ENCODE measurements at regions not wholly inside any gene's neighbourhood (a gene's known extent, or its start where the extent isn't known, plus 50 kb on each side); places are given as distances from the start of the nearest gene placed in this dataset.
"Not testable (repeated sequence)": the region's sequence is repeated elsewhere in the genome, so short reads cannot be mapped to it uniquely, and the experiment has no call there.

DNA sequence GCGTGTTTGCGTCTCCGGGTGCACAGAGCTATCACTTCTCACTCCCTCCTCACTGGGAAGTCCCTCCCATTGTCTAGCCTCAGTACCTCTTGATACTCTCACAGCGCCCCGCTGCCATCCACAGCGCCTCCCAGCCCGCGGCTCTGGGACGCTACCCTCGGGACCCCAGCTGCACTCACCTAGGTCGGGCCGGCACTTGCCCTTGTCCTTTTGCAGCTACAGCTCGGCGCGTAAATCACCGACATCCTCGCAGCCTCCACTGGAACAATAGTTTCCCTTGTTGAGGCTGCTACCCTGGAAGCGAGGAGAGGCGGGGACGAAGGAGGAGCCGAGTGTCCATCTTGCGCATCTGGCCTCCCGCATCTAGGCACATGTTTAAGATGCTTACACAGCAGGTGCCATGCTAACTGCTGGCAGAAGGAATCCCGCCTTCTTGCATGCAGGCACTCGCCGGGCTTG, 269.5 kb upstream of the HSFY2 start:
- no peak for ATAC-seq

DNA sequence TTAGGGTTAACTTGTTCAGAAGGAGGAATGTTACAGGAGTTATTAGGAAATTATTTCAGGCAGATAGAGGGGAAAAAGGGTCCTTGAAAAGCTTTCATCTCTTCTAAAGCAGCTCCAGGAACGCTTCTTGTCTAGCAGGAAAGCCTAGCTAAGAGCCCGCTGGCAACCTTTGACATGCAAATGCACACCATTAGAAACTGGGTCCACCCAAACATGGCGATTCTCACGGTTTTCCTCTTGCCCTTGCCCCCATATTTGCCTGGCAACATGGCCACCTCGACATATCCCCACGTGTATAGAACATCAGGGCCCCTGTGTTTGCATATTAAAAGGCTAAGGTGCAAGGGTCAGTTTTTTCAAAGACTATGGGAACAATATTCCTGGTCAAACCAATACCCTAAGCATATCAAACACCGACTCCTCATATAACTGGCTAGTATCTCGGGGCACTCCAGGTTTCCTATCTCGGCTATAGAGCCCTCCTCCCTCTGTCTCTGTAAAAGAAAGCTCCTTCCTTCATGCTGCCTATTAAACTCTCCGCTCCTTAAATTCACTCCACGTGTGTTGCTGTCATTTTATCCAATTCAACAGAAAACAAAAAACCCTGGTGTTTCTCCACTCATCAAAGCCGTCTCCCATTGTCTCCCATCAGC, 268.9 kb upstream of the HSFY2 start:
- ATAC-seq = no peak

DNA sequence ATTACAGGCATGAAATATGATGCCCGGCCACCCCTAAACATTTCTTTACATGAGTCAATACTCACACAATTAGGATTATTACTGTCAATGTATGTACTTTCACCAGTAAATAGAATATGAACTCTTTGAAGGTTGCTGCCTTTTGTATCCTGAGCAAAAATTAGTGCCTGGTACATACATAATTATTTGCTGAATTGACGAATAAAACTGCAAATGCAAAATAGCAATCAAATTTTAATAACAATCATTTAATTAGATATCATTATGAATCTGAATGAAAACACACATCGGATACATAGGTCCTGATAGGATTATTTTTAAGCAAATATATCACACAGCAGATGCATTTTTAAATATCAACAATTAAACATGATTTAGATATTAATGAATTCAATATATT, 253.1 kb upstream of the HSFY2 start:
- ATAC-seq = no peak

DNA sequence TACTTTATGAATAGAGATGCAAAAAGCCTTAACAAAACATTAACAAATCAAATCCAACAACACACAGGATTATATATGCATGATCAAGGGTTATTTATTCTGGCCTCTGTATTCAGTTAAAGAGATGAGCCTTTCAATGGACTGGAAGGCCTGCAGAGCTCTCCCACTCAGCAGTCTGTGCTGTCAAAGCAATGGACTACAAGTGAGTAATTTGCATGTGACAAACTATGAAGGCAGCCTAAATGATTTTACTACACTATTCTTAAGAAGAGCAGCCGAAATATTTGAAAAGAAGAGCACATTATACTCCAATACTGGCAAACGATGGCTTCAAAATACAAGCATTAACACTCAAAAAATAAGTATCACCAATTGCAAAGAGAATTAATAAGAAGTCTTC, 250.4 kb upstream of the HSFY2 start:
- no peak for ATAC-seq

DNA sequence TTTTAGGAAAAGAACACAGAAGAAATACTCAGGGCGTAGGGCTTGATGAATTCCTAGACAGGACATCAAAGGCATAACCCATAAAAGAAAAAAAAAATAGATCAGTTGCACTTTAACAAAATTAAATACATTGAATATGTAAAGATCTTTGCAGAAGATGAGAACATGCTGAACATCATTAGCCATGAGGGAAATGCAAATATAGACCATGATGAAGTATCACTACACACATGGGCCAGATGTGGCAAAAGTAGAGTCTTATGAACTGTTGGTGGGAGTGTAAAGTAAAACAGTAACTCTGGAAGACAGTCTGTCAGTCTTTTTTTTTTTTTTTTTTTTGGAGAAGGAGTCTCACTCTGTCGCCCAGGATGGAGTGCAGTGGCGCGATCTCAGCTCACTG, 246.7 kb upstream of the HSFY2 start:
- ATAC-seq = no peak

DNA sequence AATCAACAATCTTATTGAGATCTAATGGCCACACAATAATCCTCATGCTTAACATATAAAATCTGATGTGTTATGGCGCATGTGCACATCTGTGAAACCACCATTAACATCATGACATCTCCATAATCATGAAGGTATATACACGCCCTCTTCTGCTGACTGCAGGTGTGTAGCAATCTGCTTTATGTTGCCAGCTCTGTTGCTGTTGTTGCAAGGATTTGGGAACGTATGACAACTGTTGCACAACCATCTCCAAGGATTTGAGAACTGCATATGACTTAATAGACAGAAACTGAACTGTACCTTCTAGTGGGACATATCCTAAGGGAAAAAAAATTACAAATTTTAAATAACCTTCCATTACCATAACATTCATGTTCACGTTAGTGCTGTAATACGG, 243.5 kb upstream of the HSFY2 start:
- no peak for ATAC-seq

DNA sequence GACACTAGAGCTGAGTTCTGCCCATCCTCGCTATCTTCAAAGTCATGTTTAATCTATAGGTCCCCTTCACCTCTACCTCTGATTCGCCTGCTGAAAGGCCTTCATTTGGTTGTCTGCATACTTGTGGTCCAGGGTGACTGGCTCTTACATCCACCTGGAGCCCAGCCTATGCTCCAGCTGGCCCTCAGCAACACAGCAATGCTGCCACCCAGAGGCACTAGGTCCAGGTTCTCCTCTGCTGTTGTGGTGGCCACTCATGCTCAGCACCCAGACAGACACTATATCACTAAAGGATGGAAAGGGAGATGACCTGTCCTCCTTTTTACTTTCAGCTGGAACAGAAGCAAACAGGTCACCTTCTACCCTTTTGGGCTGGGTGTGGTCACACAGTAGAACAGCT, 242.3 kb upstream of the HSFY2 start:
- no peak for ATAC-seq

DNA sequence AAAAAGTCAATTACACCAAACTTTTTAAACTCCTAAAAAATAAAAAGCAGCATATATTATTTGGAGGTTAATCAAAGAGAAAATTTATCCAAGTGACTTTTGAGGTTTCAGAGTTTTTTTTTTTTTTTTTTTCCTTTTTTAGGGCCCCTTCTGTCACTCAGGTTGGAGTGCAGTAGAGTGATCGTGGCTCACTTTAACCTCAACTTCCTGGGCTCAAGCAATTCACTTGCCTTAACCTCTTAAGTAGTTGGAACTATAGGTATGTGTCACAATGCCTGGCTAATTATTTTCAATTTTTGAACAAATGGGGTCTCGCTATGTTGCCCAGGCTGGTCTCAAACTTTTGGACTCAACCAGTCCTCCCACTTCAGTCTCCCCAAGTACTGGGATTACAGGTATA, 241.7 kb upstream of the HSFY2 start:
- no peak for ATAC-seq

DNA sequence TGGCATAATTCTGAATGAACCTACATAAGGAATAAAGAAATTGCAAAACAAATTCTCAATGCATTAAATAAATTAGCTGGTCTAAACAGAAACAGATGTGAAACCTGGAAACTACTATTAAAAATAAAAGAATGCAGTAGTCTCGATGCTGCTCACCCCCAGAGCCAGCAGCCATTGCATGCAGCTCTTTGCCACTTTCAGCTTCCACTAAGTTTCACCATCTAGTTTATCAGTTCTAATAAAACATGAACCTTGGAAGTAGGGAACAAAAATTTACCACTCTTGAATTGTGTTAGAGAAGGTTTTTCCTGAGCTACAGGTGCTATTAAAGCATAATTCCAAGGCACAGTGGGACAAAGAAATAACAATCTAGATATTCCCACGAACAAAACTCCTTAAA, 239.4 kb upstream of the HSFY2 start:
- ATAC-seq = no peak

DNA sequence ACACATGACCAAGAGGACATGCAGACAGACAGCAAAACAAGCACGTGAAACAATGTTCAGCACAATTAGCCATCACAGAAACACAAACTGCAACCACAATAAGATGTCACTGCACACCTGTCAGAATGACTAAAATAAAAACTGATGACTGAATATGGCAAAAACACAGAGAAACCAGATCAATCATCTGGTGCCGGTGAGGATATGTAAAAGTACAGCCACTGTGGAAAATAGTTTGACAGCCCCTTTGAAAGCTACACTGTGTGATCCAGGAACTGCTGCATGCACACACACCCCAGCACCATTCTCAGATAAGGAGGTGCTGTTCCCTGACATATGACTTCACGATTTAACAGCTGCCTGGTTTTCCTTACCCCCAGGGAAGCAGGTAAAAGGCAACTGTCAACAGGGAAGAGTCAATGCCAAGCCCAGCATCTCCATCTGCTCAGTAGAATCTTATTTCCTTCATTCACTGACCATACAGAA, 238.1 kb upstream of the HSFY2 start:
- ATAC-seq = no peak

DNA sequence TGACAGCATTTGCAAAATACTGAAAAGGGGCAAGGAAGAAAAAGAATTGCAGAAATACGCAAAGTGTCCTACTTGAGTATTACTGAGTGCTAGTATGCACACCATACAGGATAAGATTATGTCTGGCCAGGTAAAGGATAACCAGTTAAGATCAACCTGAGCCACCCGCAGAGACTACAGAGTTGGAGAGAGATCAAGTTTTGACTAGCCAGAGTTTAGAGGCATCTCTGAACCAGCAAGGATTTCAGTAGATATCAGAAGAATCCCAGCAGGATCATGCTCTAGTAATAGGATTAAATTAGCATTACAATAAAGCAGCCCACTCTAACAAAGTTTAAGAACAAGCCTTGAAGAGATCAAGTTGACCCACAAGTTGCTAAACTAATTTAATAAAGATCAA, 232.7 kb upstream of the HSFY2 start:
- no peak for ATAC-seq

DNA sequence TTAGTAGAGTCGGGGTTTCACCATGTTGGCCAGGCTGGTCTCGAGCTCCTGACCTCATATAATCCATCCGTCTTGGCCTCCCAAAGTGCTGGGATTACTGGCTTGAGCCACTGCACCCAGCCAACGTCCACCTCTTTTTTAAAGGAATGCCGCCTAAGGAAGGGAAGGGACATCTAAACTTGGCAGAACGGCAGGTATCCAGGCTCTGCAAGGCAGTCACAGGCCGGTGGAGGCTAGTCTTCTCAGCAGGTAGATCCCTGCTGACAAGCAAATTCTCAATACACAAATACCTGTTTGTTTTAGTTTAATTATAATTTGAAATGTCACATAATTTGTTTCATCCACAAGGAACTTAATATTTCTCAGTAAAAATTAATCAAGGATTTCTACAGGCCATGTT, 232.0 kb upstream of the HSFY2 start:
- ATAC-seq = no peak

DNA sequence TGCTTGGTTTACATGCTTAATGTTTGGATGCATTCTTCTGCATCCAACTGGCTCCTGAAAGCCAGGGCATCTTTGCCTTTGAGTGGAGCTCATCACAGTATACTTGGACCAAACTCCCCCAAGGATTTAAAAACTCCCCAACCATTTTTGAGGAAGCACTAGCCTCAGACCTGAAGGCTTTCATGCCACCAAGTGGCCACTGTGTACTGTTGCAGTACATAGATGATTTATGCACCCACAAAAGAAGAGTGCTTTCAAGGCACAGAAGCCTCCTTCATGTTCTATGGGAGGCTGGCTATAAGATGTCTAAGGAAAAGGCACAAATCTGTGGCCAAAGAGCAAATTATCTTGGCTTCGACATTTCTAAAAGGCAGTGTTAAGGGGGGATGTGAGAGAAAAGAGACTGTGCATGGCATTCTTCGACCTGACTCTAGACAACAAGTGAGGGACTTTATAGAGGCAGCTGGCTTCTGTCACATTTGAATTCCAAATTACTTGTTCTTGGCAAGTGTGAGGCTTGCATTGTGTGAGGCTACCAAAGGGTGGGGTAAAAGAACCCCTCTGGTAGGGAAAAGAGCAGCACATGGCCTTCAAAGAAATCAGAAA, 224.2 kb upstream of the HSFY2 start:
- ATAC-seq = no peak

DNA sequence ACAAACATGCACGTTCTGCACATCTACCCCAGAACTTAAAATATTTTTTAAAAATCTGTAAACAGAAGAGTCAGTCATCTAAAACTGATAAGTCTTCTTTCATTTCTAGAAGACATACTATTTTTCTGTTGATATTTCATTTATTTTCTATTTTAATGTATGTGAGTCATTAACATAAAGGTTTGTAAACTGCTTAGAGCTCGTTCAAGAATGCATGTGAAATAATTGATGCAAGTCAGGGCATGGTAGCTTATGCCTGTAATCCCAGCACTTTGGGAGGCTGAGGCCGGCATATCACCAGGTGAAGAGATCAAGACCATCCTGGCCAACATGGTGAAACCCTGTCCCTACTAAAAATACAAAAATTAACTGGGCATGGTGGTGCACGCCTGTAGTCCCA, 219.9 kb upstream of the HSFY2 start:
- no peak for ATAC-seq

DNA sequence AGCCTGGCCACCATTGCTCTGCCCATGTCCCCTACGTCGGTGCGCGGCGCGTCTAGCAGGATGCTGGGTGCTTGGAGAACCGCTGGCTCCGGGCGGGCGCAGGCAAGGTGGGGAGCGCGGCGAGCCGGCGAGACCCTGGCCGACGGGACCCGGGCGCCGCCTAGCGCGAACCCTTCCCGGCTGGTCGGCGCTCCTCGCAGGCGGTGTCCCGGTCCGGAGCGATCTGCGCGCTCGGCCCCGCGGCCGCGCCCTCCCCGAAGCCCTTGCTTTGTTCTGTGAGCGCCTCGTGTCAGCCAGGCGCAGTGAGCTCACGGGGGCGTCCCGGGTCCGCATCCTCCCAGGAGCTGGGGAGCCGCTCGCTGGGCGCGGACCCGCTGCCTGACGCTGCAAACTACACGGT, 219.1 kb upstream of the HSFY2 start:
- ATAC-seq = not testable (repeated sequence)

DNA sequence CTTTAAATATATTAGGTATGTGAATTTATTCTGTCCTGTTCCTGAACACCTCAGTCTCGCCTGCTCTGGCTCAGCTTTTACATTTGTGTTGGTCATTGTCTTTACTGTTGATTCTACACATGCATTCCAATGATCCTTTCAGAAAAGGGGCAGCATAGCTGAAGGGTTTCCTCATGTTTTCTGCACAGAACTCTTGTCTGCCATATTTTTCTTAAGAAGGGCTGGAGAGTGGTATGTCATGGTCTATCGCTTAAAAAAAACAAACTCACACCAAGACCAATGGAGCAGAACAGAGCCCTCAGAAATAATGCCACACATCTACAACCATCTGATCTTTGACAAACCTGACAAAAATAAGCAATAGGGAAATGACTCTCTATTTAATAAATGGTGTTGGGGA, 215.8 kb upstream of the HSFY2 start:
- ATAC-seq = no peak

DNA sequence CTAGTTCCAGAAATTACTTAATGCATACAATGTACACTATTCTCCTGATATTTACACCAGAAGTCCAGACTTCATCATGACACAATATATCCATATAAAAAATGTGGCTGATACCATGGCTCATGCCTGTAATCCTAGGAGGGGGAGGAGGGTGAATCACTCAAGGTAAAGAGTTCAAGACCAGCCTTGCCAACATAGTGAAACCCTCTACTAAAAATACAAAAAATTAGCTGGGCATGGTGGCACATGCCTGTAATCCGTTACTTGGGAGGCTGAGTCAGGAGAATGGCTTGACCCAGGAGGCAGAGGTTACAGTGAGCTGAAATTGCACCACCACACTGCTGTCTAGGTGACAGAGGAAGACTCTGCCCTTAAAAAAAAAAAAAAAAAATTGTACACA, 192.5 kb upstream of the HSFY2 start:
- ATAC-seq = no peak

DNA sequence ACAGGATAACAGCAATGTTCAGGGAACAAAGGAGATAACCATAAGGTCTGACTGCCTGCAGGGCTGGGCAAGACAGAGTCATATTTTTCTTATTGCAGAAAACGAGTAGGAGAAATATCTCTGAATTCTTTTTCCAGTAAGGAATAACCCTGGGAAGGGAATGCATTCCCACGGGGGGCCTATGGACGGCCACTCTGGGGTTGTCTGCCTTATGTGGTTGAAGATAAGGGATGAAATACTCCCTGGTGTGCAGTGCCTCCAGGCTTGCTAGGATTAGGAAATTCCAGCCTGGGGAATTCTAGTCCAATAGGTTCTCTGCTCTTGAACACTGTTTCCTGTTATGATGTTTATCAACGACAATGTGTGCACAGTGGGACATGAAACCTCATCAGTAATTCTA, 185.3 kb upstream of the HSFY2 start:
- no peak for ATAC-seq

DNA sequence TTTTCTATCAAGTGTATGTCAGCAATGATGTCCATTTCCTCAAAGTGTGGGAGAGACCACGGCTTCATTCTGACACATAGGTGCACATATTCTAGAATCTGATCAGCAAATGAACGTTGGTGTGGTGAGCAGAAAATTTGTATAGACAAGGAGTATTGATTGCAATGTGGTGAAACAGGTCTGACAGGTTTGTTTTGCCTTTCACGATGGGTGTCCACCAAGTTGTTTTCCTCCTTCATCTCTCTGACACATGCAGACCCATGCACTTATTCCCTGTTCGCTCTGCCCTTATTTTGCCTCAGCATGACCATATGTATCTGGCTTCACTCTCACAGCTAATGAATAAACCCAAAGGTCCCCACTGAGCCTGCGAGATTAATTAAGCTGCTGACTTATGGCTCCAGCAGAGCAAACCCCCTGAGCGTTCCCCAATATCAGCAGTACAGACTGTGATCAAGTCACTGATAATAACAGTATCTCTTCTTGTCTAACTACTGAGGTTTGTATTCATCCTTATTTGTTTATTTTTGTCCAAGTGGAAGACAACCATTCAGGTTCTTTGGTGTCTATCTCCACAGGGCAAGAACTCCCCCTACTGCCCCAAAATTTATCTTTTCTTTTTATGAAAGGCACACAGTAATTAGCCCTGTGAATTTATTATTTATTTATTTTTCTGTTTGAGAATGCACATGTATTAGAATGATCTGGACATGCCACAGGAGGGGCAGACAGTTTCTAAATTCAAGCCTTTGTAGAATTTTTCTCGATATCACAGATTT, 178.3 kb upstream of the HSFY2 start:
- ATAC-seq = no peak

DNA sequence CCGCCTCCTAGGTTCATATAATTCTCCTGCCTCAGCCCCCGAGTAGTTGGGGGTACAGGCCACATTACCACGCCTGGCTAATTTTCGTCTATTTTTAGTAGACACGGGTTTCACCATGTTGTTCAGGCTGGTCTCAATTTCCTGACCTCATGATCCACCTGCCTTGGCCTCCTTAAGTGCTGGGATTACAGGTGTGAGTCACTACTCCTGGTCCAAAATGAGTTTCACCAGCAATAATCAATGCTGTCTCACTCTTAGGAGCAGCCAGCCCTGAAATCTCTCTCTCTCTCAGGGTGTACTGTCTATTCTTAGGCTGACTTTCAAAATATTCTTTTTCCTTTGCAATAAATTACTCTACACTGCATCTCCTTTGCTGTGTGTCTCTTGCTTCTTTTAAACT, 177.5 kb upstream of the HSFY2 start:
- ATAC-seq = no peak

DNA sequence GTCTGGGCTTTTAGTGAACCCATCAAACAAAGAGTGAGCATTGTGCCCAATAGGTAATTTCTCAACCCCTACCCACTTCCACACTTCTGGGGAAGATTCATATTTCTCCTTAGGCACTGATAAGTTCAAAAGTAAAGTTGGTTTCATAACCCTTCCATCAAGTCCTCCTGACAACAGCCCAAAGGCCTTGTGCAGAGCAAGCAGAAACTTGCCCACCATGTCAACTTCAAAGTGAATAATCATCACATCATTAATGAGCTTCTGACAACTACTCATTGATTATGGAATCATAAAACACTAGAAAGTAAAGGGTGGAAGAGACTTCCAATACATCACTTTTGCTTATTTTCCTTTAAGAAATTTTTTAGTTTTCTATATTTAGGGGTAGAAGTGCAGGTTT, 163.3 kb upstream of the HSFY2 start:
- no peak for ATAC-seq

DNA sequence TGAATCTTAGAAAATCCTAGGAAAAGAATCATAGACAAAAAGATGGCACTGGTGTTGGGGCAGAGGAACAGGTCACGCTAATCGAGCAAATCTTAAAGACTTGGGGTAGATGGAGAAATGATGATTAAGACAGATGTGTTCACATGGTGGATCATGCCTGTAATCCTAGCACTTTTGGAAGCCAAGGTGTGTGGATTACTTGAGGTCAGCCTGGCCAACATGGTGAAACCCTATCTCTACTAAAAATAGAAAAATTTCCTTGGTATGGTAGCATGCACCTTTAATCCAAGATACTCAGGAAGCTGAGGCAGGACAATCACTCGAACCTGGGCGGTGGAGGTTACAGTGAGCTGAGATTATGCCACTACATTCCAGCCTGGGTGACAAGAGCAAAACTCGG, 145.7 kb upstream of the HSFY2 start:
- ATAC-seq = no peak

DNA sequence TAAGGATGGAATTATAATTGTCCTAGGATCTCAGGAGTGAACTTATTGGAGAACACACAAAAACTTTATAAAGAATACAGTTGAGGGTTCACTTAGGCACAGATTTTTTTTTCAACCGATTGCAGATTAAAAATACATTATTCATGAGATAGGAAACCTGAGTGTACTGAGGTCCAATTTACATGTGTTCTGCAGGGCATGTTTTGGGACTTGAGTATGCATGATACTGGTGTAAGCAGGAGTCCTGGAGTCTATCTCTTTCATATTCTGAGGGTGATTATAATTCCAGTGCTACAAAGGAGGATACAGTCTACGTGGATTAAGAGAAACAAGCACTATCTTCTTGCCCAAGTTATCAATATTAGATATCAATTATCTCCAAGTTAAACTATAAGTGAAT, 139.3 kb upstream of the HSFY2 start:
- ATAC-seq = no peak

DNA sequence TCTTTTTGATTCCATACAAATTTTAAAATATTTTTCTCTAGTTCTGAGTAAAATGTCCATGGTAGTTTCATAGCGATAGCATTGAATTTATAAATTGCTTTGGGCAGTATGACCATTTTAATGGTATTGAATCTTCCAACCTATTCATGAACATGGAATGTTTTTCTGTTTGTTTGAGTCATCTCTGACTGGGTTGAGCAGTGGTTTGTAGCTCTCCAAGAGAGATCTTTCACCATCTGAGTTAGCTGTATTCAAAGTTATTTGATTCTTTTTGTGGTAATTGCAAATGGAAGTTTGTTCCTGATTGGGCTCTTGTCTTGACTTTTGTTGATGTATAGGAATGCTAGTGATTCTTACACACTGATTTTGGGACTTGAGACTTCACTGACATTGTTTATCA, 136.3 kb upstream of the HSFY2 start:
- no peak for ATAC-seq

All from activated CD4-positive, CD25-positive, alpha-beta regulatory T cell treated with anti-CD3 and anti-CD28 coated beads, Interleukin-2, amount 50 U/mL, for 24 hours (primary cell).